ENCODE measurements at regions not wholly inside any gene's neighbourhood (a gene's known extent, or its start where the extent isn't known, plus 50 kb on each side); places are given as distances from the start of the nearest gene placed in this dataset.

GRCh38 chr21:27146268-27146667 lies 179.4 kb upstream of the ADAMTS5 start:
- Histone ChIP-seq H3K4me1 (ENCODE audit: insufficient read depth) (no peaks in the 10 kb centered on the region), H4K20me1 (ENCODE audit: insufficient read depth, poor library complexity, severe bottlenecking) (no peaks in the 10 kb centered on the region), H2AFZ (no peak overlapping the region), H3K9me2 (replicated peaks; ENCODE audit: insufficient read depth) (no peaks in the 10 kb centered on the region), H3K27ac (no peak overlapping the region), H3K36me3 (replicated peaks; ENCODE audit: insufficient read depth, low read depth) (no peaks in the 10 kb centered on the region), H3K27me3 (no peaks in the 10 kb centered on the region), H3K79me2 (no peaks in the 10 kb centered on the region), H3K4me2 (no peak overlapping the region), H3K9me3 (ENCODE audit: low read depth) (no peaks in the 10 kb centered on the region), H3K4me3 (no peak overlapping the region)
- no peak for TF ChIP-seq CTCF (IDR thresholded peaks at IDR 0.05; ENCODE audit: poor library complexity)
- TF ChIP-seq EZH2 (IDR thresholded peaks at IDR 0.05; ENCODE audit: borderline replicate concordance) = no peak
- TF ChIP-seq EZH2phosphoT487 (IDR thresholded peaks at IDR 0.05; ENCODE audit: low read depth, severe bottlenecking, unreplicated experiment) = no peak
- DNase-seq (ENCODE audit: low spot score) = no peak
- WGBS (ENCODE audit: low lambda C conversion rate, missing lambda C conversion rate) = 85% methylated on average over 1 of the region's 1 CpG

GRCh38 chr21:27145134-27145798 lies 178.4 kb upstream of the ADAMTS5 start:
- no peak for DNase-seq (ENCODE audit: low spot score)
- Histone ChIP-seq H3K9me2 (replicated peaks; ENCODE audit: insufficient read depth) (no peaks in the 10 kb centered on the region), H3K4me1 (ENCODE audit: insufficient read depth) (no peaks in the 10 kb centered on the region), H4K20me1 (ENCODE audit: insufficient read depth, poor library complexity, severe bottlenecking) (no peaks in the 10 kb centered on the region), H3K79me2 (no peaks in the 10 kb centered on the region), H3K4me3 (no peak overlapping the region), H3K36me3 (replicated peaks; ENCODE audit: insufficient read depth, low read depth) (no peaks in the 10 kb centered on the region), H3K4me2 (no peak overlapping the region), H3K27me3 (no peaks in the 10 kb centered on the region), H3K27ac (no peak overlapping the region), H3K9me3 (ENCODE audit: low read depth) (no peaks in the 10 kb centered on the region), H2AFZ (no peak overlapping the region)
- no peak for TF ChIP-seq EZH2 (IDR thresholded peaks at IDR 0.05; ENCODE audit: borderline replicate concordance)
- no peak for TF ChIP-seq EZH2phosphoT487 (IDR thresholded peaks at IDR 0.05; ENCODE audit: low read depth, severe bottlenecking, unreplicated experiment)
- TF ChIP-seq CTCF (IDR thresholded peaks at IDR 0.05; ENCODE audit: poor library complexity) = no peak
- WGBS (ENCODE audit: low lambda C conversion rate, missing lambda C conversion rate) = 74% methylated on average over 6 of the region's 6 CpGs

GRCh38 chr21:27143476-27143875 lies 176.6 kb upstream of the ADAMTS5 start:
- Histone ChIP-seq H3K9me2 (replicated peaks; ENCODE audit: insufficient read depth) (no peaks in the 10 kb centered on the region), H3K4me1 (ENCODE audit: insufficient read depth) (no peaks in the 10 kb centered on the region), H3K27ac (no peak overlapping the region), H3K36me3 (replicated peaks; ENCODE audit: insufficient read depth, low read depth) (no peaks in the 10 kb centered on the region), H3K4me2 (no peak overlapping the region), H3K27me3 (no peaks in the 10 kb centered on the region), H3K4me3 (no peak overlapping the region), H4K20me1 (ENCODE audit: insufficient read depth, poor library complexity, severe bottlenecking) (no peaks in the 10 kb centered on the region), H3K9me3 (ENCODE audit: low read depth) (no peaks in the 10 kb centered on the region), H2AFZ (no peak overlapping the region), H3K79me2 (no peaks in the 10 kb centered on the region)
- TF ChIP-seq EZH2 (IDR thresholded peaks at IDR 0.05; ENCODE audit: borderline replicate concordance) = no peak
- TF ChIP-seq EZH2phosphoT487 (IDR thresholded peaks at IDR 0.05; ENCODE audit: low read depth, severe bottlenecking, unreplicated experiment) = no peak
- TF ChIP-seq CTCF (IDR thresholded peaks at IDR 0.05; ENCODE audit: poor library complexity) = no peak
- no peak for DNase-seq (ENCODE audit: low spot score)
- 98% methylated on average over 29 of the region's 31 CpGs for WGBS (ENCODE audit: low lambda C conversion rate, missing lambda C conversion rate)
